ENCODE measurements at regions not wholly inside any gene's neighbourhood (a gene's known extent, or its start where the extent isn't known, plus 50 kb on each side); places are given as distances from the start of the nearest gene placed in this dataset.

DNA sequence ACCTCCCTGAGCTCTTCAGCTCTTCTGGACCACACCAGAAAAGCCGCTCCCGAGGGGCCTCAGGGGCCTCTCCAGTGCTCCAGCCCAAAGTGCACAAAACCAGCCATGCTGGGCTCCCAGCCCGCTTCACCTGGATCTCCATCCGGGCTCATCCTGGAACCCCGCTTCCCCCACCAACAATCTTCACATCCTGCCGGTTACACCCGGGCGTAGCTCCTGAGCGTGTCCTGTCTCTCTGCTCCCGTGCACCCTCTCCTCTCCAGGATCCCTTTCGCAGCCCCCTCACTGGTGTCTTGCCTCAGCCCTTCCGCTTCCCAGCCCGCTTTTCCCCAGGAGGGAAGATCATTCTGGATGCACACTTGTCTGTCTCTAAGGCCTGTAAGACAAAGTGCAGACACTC is 123.7 kb upstream of the GLI2 start:
- no peak for DNase-seq
- no peak overlapping the region for H3K4me3 ChIP-seq
- H3K27ac ChIP-seq = no peak overlapping the region
- H3K4me1 ChIP-seq = no peaks in the 10 kb centered on the region
- H3K9me3 ChIP-seq = no peaks in the 10 kb centered on the region
- TF ChIP-seq POLR2A (IDR thresholded peaks at IDR 0.05) = no peak
- no peaks in the 10 kb centered on the region for H3K36me3 ChIP-seq
- H3K27me3 ChIP-seq = no peaks in the 10 kb centered on the region

DNA sequence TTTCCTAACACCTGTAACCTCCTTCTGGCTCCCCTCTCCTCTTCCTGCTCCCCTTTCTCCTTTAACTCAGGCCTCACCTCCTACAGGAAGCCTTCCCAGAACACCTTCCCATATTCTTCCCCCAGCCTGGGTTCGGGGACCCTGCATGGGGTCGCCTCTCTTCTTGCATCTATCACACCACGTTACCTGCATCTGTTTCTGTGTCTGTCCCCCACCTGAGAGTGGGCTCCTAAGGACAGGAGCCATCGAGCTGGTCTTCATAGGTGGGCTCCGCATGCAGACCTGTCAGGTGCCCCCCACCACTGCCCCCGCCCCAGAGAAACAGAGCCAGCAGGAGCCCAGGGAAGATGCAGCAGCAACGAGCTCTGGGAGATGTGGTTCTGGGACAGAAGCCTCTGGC is 123.2 kb upstream of the GLI2 start:
- Histone ChIP-seq H3K27ac (no peak overlapping the region), H3K27me3 (no peaks in the 10 kb centered on the region), H3K9me3 (no peaks in the 10 kb centered on the region), H3K4me1 (no peaks in the 10 kb centered on the region), H3K36me3 (no peaks in the 10 kb centered on the region), H3K4me3 (no peak overlapping the region)
- TF ChIP-seq, protein P1, sequence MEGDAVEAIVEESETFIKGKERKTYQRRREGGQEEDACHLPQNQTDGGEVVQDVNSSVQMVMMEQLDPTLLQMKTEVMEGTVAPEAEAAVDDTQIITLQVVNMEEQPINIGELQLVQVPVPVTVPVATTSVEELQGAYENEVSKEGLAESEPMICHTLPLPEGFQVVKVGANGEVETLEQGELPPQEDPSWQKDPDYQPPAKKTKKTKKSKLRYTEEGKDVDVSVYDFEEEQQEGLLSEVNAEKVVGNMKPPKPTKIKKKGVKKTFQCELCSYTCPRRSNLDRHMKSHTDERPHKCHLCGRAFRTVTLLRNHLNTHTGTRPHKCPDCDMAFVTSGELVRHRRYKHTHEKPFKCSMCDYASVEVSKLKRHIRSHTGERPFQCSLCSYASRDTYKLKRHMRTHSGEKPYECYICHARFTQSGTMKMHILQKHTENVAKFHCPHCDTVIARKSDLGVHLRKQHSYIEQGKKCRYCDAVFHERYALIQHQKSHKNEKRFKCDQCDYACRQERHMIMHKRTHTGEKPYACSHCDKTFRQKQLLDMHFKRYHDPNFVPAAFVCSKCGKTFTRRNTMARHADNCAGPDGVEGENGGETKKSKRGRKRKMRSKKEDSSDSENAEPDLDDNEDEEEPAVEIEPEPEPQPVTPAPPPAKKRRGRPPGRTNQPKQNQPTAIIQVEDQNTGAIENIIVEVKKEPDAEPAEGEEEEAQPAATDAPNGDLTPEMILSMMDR (IDR thresholded peaks at IDR 0.05) = no peak
- TF ChIP-seq POLR2A (IDR thresholded peaks at IDR 0.05) = no peak
- DNase-seq = peak in 1 of 3 donors; percentile 5

DNA sequence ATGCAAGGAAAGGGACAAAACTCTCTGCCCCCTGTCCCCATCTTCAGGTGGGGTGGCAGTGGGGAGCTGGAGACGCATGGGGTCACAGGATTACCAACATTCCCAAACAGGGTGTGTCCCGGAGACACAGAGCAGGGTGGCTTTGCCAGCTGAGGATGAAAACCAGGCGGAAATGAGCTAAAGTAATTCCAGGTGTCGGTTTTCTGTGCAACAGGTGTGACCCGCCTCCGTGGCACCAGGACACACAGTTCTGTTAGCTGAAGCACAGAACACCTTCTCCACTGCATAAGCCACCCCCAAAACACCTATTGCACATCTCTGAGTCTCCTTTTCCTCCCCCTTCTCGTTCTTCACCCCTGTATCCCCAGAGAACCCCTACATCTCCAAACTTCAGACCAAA is 122.7 kb upstream of the GLI2 start:
- Histone ChIP-seq H3K27me3 (no peaks in the 10 kb centered on the region), H3K4me3 (no peak overlapping the region), H3K36me3 (no peaks in the 10 kb centered on the region), H3K4me1 (no peaks in the 10 kb centered on the region), H3K27ac (no peak overlapping the region), H3K9me3 (no peaks in the 10 kb centered on the region)
- no peak for TF ChIP-seq POLR2A (IDR thresholded peaks at IDR 0.05)
- TF ChIP-seq, protein P1 (IDR thresholded peaks at IDR 0.05) = no peak
- DNase-seq = peak in 1 of 3 donors; percentile 12

DNA sequence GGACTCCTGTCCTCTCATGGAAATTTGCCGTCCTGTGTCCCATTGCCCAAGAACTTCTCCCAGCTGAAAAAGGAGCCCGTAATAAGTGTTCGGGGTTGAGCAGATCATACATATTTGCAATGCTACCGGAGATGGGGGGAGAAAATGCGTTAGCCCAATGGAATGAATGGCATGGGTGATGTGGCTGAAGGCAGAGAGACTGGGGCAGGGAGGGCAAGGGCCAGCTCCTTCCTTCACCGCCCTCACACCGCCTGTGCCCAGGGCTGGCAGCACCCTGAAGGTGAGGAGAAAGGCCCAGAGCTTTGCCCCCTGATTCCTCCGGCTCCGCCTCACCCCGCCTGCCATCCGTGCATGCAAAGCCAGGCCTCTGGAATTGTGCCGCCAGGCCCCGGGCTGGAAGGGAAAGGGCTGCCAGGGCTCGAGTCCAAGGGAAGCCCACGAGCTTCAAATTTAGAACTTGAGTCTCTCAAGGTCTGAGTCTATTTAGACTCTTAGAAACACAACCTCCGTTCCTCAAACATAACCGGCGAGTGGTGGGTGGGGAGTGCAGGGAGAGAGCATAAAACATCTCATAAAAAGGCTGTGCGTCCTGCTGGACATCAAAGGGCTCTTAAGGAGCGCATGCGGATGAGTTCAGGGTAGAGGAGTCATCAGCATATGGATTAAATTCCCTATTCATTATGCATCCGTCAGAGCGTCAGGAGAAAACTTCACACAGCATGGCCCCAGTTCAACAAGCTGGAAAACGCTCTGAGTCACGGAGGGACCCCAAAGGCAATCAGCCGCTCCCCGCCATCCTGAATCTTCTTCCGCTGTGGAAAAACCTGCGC is 121.7 kb upstream of the GLI2 start:
- H3K27ac ChIP-seq = no peak overlapping the region
- TF ChIP-seq, protein P1 (IDR thresholded peaks at IDR 0.05) = no peak
- no peak for TF ChIP-seq POLR2A (IDR thresholded peaks at IDR 0.05)
- no peaks in the 10 kb centered on the region for H3K4me1 ChIP-seq
- H3K4me3 ChIP-seq = no peak overlapping the region
- H3K9me3 ChIP-seq = no peaks in the 10 kb centered on the region
- no peaks in the 10 kb centered on the region for H3K36me3 ChIP-seq
- H3K27me3 ChIP-seq = no peaks in the 10 kb centered on the region
- peak in 1 of 3 donors; percentile 18 for DNase-seq

DNA sequence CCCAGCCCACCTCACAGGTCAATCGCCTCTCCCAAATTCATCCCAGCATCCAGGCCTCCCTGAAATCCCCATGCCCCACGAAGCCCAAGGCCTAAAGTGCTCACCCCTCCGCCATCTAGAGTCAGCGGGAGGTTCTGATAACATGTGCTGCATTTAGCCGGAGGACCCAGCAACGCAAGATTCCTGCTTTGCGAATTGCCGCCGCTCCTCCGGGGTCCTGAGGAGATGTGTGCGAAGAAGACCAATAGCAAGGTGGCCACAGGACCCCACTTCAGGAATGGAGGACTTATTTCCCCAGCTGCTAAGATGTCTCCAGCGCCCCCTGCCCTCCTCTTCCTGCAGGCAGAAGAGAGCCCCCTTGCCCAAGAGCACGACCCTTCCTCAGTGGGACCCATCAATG is 120.8 kb upstream of the GLI2 start:
- TF ChIP-seq, protein P1 (IDR thresholded peaks at IDR 0.05) = no peak
- no peak for TF ChIP-seq POLR2A (IDR thresholded peaks at IDR 0.05)
- no peaks in the 10 kb centered on the region for H3K36me3 ChIP-seq

DNA sequence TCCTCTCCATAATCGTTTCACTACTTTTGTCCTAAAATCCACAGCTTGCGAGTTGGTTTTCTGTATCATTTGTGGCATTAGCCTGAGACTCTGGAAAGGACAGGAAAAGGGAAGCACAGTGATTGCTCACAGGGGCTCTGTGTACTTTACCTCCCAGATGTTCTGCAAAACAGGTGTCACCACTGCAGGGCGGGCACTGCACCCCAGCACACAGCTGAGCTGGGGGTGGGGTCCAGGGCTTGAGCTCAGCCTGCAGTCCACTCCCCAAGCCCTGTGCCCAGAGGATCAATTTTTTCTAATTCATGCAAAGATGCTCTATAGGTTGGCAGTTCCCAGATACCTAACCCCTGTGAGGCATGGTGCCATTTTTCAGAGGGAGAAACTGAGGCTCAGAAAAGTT is 119.4 kb upstream of the GLI2 start:
- no peaks in the 10 kb centered on the region for H3K36me3 ChIP-seq
- H3K9me3 ChIP-seq = no peaks in the 10 kb centered on the region
- H3K4me3 ChIP-seq = no peak overlapping the region
- no peak for TF ChIP-seq POLR2A (IDR thresholded peaks at IDR 0.05)
- TF ChIP-seq, protein P1 (IDR thresholded peaks at IDR 0.05) = no peak
- H3K4me1 ChIP-seq = no peaks in the 10 kb centered on the region
- no peak for DNase-seq
- H3K27ac ChIP-seq = no peak overlapping the region
- H3K27me3 ChIP-seq = no peaks in the 10 kb centered on the region

More for the DNA sequence above, 120.8 kb upstream of the GLI2 start:
- Histone ChIP-seq H3K27ac (no peak overlapping the region), H3K4me1 (no peaks in the 10 kb centered on the region), H3K4me3 (no peak overlapping the region), H3K27me3 (no peaks in the 10 kb centered on the region), H3K9me3 (no peaks in the 10 kb centered on the region)
- DNase-seq = no peak
